Naive thymus-derived CD8-positive, alpha-beta T cell (primary cell): ENCODE measurements at regions not wholly inside any gene's neighbourhood (a gene's known extent, or its start where the extent isn't known, plus 50 kb on each side); places are given as distances from the start of the nearest gene placed in this dataset.
"Not testable (repeated sequence)": the region's sequence is repeated elsewhere in the genome, so short reads cannot be mapped to it uniquely, and the experiment has no call there.

Experiments
- ATAC-seq, 2 donors: fragments of 150-1000 bp; cut with Tn5 transposase in 1 of 2; sonication (Bioruptor Pico), chemical (Tn5 transposase) in 1 of 2; 1 replicate in 1 of 2; 2 replicates in 1 of 2; pipeline ENCODE4 v1.10.0; 2021; ENCODE audit warnings: mild to moderate bottlenecking in 2 of 2, moderate library complexity in 2 of 2
- POLR2A ChIA-PET: fragments of 350-600 bp; sonication (Branson Sonifier 250); formaldehyde crosslinking; loops from one replicate; lab custom pipeline; 2021; ENCODE audit warnings: antibody characterized with exemption; lab: Charles Lee
- DNase-seq, 10 donors: peaks; one replicate each; pipeline versions ENCODE4 v3.0.0 to v3.0.0-alpha.2; 2020 to 2022
- H3K27ac Mint-ChIP-seq, 10 donors: one replicate each; pipeline ENCODE4 v1.8.0; 2020 to 2022; ENCODE audit warnings: mild to moderate bottlenecking in 10 of 10, mixed read lengths in 10 of 10, moderate library complexity in 4 of 10, inconsistent platforms in 1 of 10
- H3K27me3 Mint-ChIP-seq, 5 donors: one replicate each; pipeline ENCODE4 v1.8.0; 2021 to 2022; ENCODE audit warnings: mixed read lengths in 5 of 5
- H3K36me3 Mint-ChIP-seq, 3 donors: one replicate each; pipeline ENCODE4 v1.8.0; 2020 to 2022; ENCODE audit warnings: mixed read lengths in 3 of 3, mild to moderate bottlenecking in 2 of 3, inconsistent platforms in 1 of 3
- H3K4me1 Mint-ChIP-seq, 4 donors: one replicate each; pipeline ENCODE4 v1.8.0; 2021 to 2022; ENCODE audit warnings: mixed read lengths in 4 of 4
- H3K4me3 Mint-ChIP-seq, 10 donors: one replicate each; pipeline ENCODE4 v1.8.0; 2020 to 2022; ENCODE audit warnings: mild to moderate bottlenecking in 10 of 10, mixed read lengths in 10 of 10, moderate library complexity in 6 of 10, inconsistent platforms in 1 of 10
- H3K9me3 Mint-ChIP-seq, 9 donors: one replicate each; pipeline ENCODE4 v1.8.0; 2020 to 2022; ENCODE audit warnings: mixed read lengths in 9 of 9, mild to moderate bottlenecking in 3 of 9, inconsistent platforms in 1 of 9, moderate library complexity in 1 of 9

GRCh38 chr12:131430158-131430742 is 280.6 kb upstream of the SFSWAP start:
- Mint-ChIP-seq H3K27me3 (peaks cover 16 to 42% (median 25%) of the 10 kb centered on the region in 5 donors), H3K4me3 (no peak overlapping the region), H3K27ac (no peak overlapping the region), H3K9me3 (peaks cover 0 to 15% (median 5%) of the 10 kb centered on the region in 9 donors), H3K36me3 (peaks cover 0 to 9% (median 0%) of the 10 kb centered on the region in 3 donors), H3K4me1 (peaks cover 0 to 8% (median 4%) of the 10 kb centered on the region in 4 donors)
- ATAC-seq (no peak), DNase-seq (no peak)
- POLR2A ChIA-PET: no interaction called here

- H3K4me3 Mint-ChIP-seq, H3K36me3 Mint-ChIP-seq, H3K9me3 Mint-ChIP-seq, ATAC-seq, POLR2A ChIA-PET, H3K27ac Mint-ChIP-seq, H3K4me1 Mint-ChIP-seq: not testable (repeated sequence)
- peak in 1 of 10 donors; percentile 23 for DNase-seq
- H3K27me3 Mint-ChIP-seq: peaks cover 15 to 47% (median 26%) of the 10 kb centered on the region in 5 donors
These were observed 279.7 kb upstream of the SFSWAP start for GRCh38 chr12:131431126-131431655.

GRCh38 chr12:131432532-131433260 is 278.2 kb upstream of the SFSWAP start:
- Mint-ChIP-seq H3K27ac (peak overlapping the region in 1 of 10 donors; percentile 73), H3K4me1 (peaks cover 0 to 9% (median 4%) of the 10 kb centered on the region in 4 donors), H3K36me3 (peaks cover 0 to 5% (median 0%) of the 10 kb centered on the region in 3 donors), H3K27me3 (peaks cover 18 to 60% (median 29%) of the 10 kb centered on the region in 5 donors), H3K4me3 (no peak overlapping the region), H3K9me3 (peaks cover 0 to 4% (median 0%) of the 10 kb centered on the region in 9 donors)
- POLR2A ChIA-PET: no interaction called here
- ATAC-seq (no peak), DNase-seq (peak in 1 of 10 donors; percentile 61)

GRCh38 chr12:131434208-131435125 is 276.4 kb upstream of the SFSWAP start:
- ATAC-seq (no peak), DNase-seq (peak in 1 of 10 donors; percentile 18)
- Mint-ChIP-seq H3K9me3 (peaks cover 0 to 4% (median 0%) of the 10 kb centered on the region in 9 donors), H3K36me3 (peaks cover 0 to 5% (median 0%) of the 10 kb centered on the region in 3 donors), H3K27me3 (peaks cover 18 to 53% (median 29%) of the 10 kb centered on the region in 5 donors), H3K4me3 (peak overlapping the region in 1 of 10 donors; percentile 52), H3K27ac (no peak overlapping the region), H3K4me1 (peaks cover 0 to 9% (median 4%) of the 10 kb centered on the region in 4 donors)
- POLR2A ChIA-PET: no interaction called here

GRCh38 chr12:131436922-131437705 is 273.8 kb upstream of the SFSWAP start:
- H3K4me3 Mint-ChIP-seq: no peak overlapping the region
- H3K36me3 Mint-ChIP-seq: peaks cover 0 to 2% (median 0%) of the 10 kb centered on the region in 3 donors
- peaks cover 0 to 7% (median 4%) of the 10 kb centered on the region in 4 donors for H3K4me1 Mint-ChIP-seq
- H3K9me3 Mint-ChIP-seq: no peaks in the 10 kb centered on the region
- H3K27ac Mint-ChIP-seq: no peak overlapping the region
- DNase-seq (peak in 1 of 10 donors; percentile 35), ATAC-seq (no peak)
- POLR2A ChIA-PET: no interaction called here
- peaks cover 13 to 39% (median 23%) of the 10 kb centered on the region in 5 donors for H3K27me3 Mint-ChIP-seq

GRCh38 chr12:131437706-131438492 is 273.0 kb upstream of the SFSWAP start:
- no peaks in the 10 kb centered on the region for H3K36me3 Mint-ChIP-seq
- H3K27ac Mint-ChIP-seq: no peak overlapping the region
- POLR2A ChIA-PET: no interaction called here
- H3K27me3 Mint-ChIP-seq: peaks cover 13 to 32% (median 18%) of the 10 kb centered on the region in 5 donors
- peak in 1 of 10 donors; percentile 22 for DNase-seq
- H3K4me3 Mint-ChIP-seq: no peak overlapping the region
- peaks cover 0 to 7% (median 2%) of the 10 kb centered on the region in 4 donors for H3K4me1 Mint-ChIP-seq
- ATAC-seq: no peak
- H3K9me3 Mint-ChIP-seq: no peaks in the 10 kb centered on the region

- POLR2A ChIA-PET, H3K36me3 Mint-ChIP-seq, H3K27ac Mint-ChIP-seq, H3K9me3 Mint-ChIP-seq, H3K4me3 Mint-ChIP-seq, ATAC-seq, H3K4me1 Mint-ChIP-seq: not testable (repeated sequence)
- peak in 1 of 10 donors; percentile 38 for DNase-seq
- H3K27me3 Mint-ChIP-seq: peaks cover 13 to 31% (median 18%) of the 10 kb centered on the region in 5 donors
These were observed 272.4 kb upstream of the SFSWAP start for GRCh38 chr12:131438493-131438835.

GRCh38 chr12:131438881-131439280 is 272.0 kb upstream of the SFSWAP start:
- Mint-ChIP-seq H3K4me1 (peaks cover 0 to 7% (median 2%) of the 10 kb centered on the region in 4 donors), H3K4me3 (no peak overlapping the region), H3K27me3 (peaks cover 13 to 31% (median 18%) of the 10 kb centered on the region in 5 donors), H3K36me3 (no peaks in the 10 kb centered on the region), H3K9me3 (no peaks in the 10 kb centered on the region), H3K27ac (no peak overlapping the region)
- POLR2A ChIA-PET: no interaction called here
- DNase-seq (peak in 1 of 10 donors; percentile 34), ATAC-seq (no peak)

GRCh38 chr12:131439752-131440151 is 271.1 kb upstream of the SFSWAP start:
- H3K4me3 Mint-ChIP-seq, ATAC-seq, POLR2A ChIA-PET, H3K9me3 Mint-ChIP-seq, DNase-seq, H3K4me1 Mint-ChIP-seq, H3K36me3 Mint-ChIP-seq, H3K27ac Mint-ChIP-seq: not testable (repeated sequence)
- H3K27me3 Mint-ChIP-seq: peaks cover 9 to 23% (median 13%) of the 10 kb centered on the region in 5 donors

GRCh38 chr12:131440209-131441059 is 270.5 kb upstream of the SFSWAP start:
- H3K27me3 Mint-ChIP-seq: peaks cover 6 to 18% (median 8%) of the 10 kb centered on the region in 5 donors
- ATAC-seq, H3K36me3 Mint-ChIP-seq, H3K4me1 Mint-ChIP-seq, POLR2A ChIA-PET, DNase-seq, H3K9me3 Mint-ChIP-seq, H3K27ac Mint-ChIP-seq, H3K4me3 Mint-ChIP-seq: not testable (repeated sequence)
